BLaER1 treated with 17β-estradiol and CSF1 and Interleukin-3, amounts not matched to agents 10 nM and 100 nM (cell line): ENCODE measurements at regions not wholly inside any gene's neighbourhood (a gene's known extent, or its start where the extent isn't known, plus 50 kb on each side); places are given as distances from the start of the nearest gene placed in this dataset.

Experiments used
- H3K27ac ChIP-seq, 11 experiments: shearing (Covaris generic); formaldehyde crosslinking; 2 replicates each; pipeline ENCODE4 v1.8.1; 2022
- H3K27me3 ChIP-seq, 11 experiments: shearing (Covaris generic); formaldehyde crosslinking; 2 replicates each; pipeline ENCODE4 v1.8.1; 2022
- H3K36me3 ChIP-seq, 11 experiments: shearing (Covaris generic); formaldehyde crosslinking; 2 replicates each; pipeline ENCODE4 v1.8.1; 2022
- H3K4me1 ChIP-seq, 10 experiments: shearing (Covaris generic); formaldehyde crosslinking; 2 replicates each; pipeline ENCODE4 v1.8.1; 2022
- H3K4me2 ChIP-seq, 11 experiments: shearing (Covaris generic); formaldehyde crosslinking; 2 replicates each; pipeline ENCODE4 v1.8.1; 2022
- H3K4me3 ChIP-seq, 10 experiments: shearing (Covaris generic); formaldehyde crosslinking; 2 replicates each; pipeline ENCODE4 v1.8.1; 2022
- H3K9ac ChIP-seq, 11 experiments: shearing (Covaris generic); formaldehyde crosslinking; 2 replicates each; pipeline ENCODE4 v1.8.1; 2022
- H3K9me3 ChIP-seq, 11 experiments: shearing (Covaris generic); formaldehyde crosslinking; replicated peaks in 1 of 11; 2 replicates each; pipeline ENCODE4 v1.8.1; 2022
- H4K20me1 ChIP-seq, 11 experiments: shearing (Covaris generic); formaldehyde crosslinking; 2 replicates each; pipeline ENCODE4 v1.8.1; 2022
- Cebpa-rat ChIP-seq, 11 experiments: shearing (Covaris generic); IDR thresholded peaks; 2 replicates each; pipeline ENCODE4 v1.8.1; 2022

GRCh38 chr18:75612456-75612855 is 185.0 kb upstream of the SMIM21 start:
- no peak overlapping the region for H3K27ac ChIP-seq

GRCh38 chr18:75607701-75608100 is 180.2 kb upstream of the SMIM21 start:
- Histone ChIP-seq H3K27ac (no peak overlapping the region), H3K4me3 (no peak overlapping the region), H3K36me3 (no peaks in the 10 kb centered on the region), H3K9ac (no peak overlapping the region), H3K27me3 (no peaks in the 10 kb centered on the region), H3K4me2 (no peak overlapping the region), H3K4me1 (no peaks in the 10 kb centered on the region), H4K20me1 (no peaks in the 10 kb centered on the region), H3K9me3 (0 out of 22 replicates have a peak, but pooled peaks cover 0 to 3% (median 0%) of the 10 kb centered on the region in 11 experiments)
- no peak for TF ChIP-seq Cebpa-rat (IDR thresholded peaks at IDR 0.05)

More at GRCh38 chr18:75612456-75612855, 185.0 kb upstream of the SMIM21 start:
- H3K9ac ChIP-seq: no peak overlapping the region
- H3K36me3 ChIP-seq: no peaks in the 10 kb centered on the region
- H3K4me2 ChIP-seq: no peak overlapping the region
- no peak overlapping the region for H3K4me3 ChIP-seq
- no peaks in the 10 kb centered on the region for H3K9me3 ChIP-seq
- H3K27me3 ChIP-seq: no peaks in the 10 kb centered on the region
- H4K20me1 ChIP-seq: no peaks in the 10 kb centered on the region
- TF ChIP-seq Cebpa-rat (IDR thresholded peaks at IDR 0.05): no peak
- H3K4me1 ChIP-seq: no peaks in the 10 kb centered on the region

- Histone ChIP-seq H3K4me3 (no peak overlapping the region), H3K4me1 (peaks cover 0 to 6% (median 0%) of the 10 kb centered on the region in 10 experiments; a peak in 3 of 20 replicates), H3K9ac (no peak overlapping the region), H3K4me2 (no peak overlapping the region), H3K36me3 (no peaks in the 10 kb centered on the region), H3K27me3 (no peaks in the 10 kb centered on the region), H3K9me3 (peaks cover 31 to 51% (median 43%) of the 10 kb centered on the region in 11 experiments), H3K27ac (no peak overlapping the region), H4K20me1 (no peaks in the 10 kb centered on the region)
- no peak for TF ChIP-seq Cebpa-rat (IDR thresholded peaks at IDR 0.05)
These were observed 165.0 kb upstream of the SMIM21 start for GRCh38 chr18:75592527-75592926.

- H3K4me2 ChIP-seq: no peak overlapping the region
These were observed 160.9 kb upstream of the SMIM21 start for GRCh38 chr18:75588412-75588811.

GRCh38 chr18:75587131-75587530 is 159.6 kb upstream of the SMIM21 start:
- Histone ChIP-seq H3K27ac (no peak overlapping the region), H3K4me2 (no peak overlapping the region), H3K27me3 (no peaks in the 10 kb centered on the region), H4K20me1 (no peaks in the 10 kb centered on the region), H3K9me3 (peaks cover 8 to 25% (median 18%) of the 10 kb centered on the region in 11 experiments), H3K9ac (no peak overlapping the region), H3K36me3 (no peaks in the 10 kb centered on the region), H3K4me3 (no peak overlapping the region), H3K4me1 (no peaks in the 10 kb centered on the region)
- TF ChIP-seq Cebpa-rat (IDR thresholded peaks at IDR 0.05): no peak

More at GRCh38 chr18:75588412-75588811, 160.9 kb upstream of the SMIM21 start:
- H3K27me3 ChIP-seq: no peaks in the 10 kb centered on the region
- H3K36me3 ChIP-seq: no peaks in the 10 kb centered on the region
- H3K4me1 ChIP-seq: no peaks in the 10 kb centered on the region
- no peak overlapping the region for H3K9ac ChIP-seq
- no peak overlapping the region for H3K27ac ChIP-seq
- H3K4me3 ChIP-seq: no peak overlapping the region
- no peaks in the 10 kb centered on the region for H4K20me1 ChIP-seq
- peaks cover 21 to 38% (median 29%) of the 10 kb centered on the region in 11 experiments for H3K9me3 ChIP-seq
- no peak for TF ChIP-seq Cebpa-rat (IDR thresholded peaks at IDR 0.05)

GRCh38 chr18:75586130-75586889 is 158.8 kb upstream of the SMIM21 start:
- Histone ChIP-seq H3K4me1 (no peaks in the 10 kb centered on the region), H3K27ac (no peak overlapping the region), H3K9me3 (peaks cover 0 to 17% (median 9%) of the 10 kb centered on the region in 11 experiments; a peak in 14 of 22 replicates), H3K9ac (no peak overlapping the region), H3K4me3 (no peak overlapping the region), H3K36me3 (no peaks in the 10 kb centered on the region), H4K20me1 (no peaks in the 10 kb centered on the region), H3K4me2 (no peak overlapping the region), H3K27me3 (no peaks in the 10 kb centered on the region)
- TF ChIP-seq Cebpa-rat (IDR thresholded peaks at IDR 0.05): no peak

GRCh38 chr18:75582940-75583339 is 155.4 kb upstream of the SMIM21 start:
- Histone ChIP-seq H3K9ac (no peak overlapping the region), H3K4me3 (no peak overlapping the region), H3K27ac (no peak overlapping the region), H3K9me3 (no peaks in the 10 kb centered on the region), H3K27me3 (no peaks in the 10 kb centered on the region), H3K4me2 (no peak overlapping the region), H3K36me3 (no peaks in the 10 kb centered on the region), H3K4me1 (no peaks in the 10 kb centered on the region), H4K20me1 (no peaks in the 10 kb centered on the region)
- no peak for TF ChIP-seq Cebpa-rat (IDR thresholded peaks at IDR 0.05)

- no peaks in the 10 kb centered on the region for H3K4me1 ChIP-seq
- no peak overlapping the region for H3K9ac ChIP-seq
- no peak overlapping the region for H3K4me2 ChIP-seq
- H3K9me3 ChIP-seq: no peaks in the 10 kb centered on the region
- H3K27ac ChIP-seq: no peak overlapping the region
- H3K36me3 ChIP-seq: no peaks in the 10 kb centered on the region
- H3K27me3 ChIP-seq: no peaks in the 10 kb centered on the region
- H4K20me1 ChIP-seq: no peaks in the 10 kb centered on the region
- no peak overlapping the region for H3K4me3 ChIP-seq
- TF ChIP-seq Cebpa-rat (IDR thresholded peaks at IDR 0.05): no peak
These were observed 154.9 kb upstream of the SMIM21 start for GRCh38 chr18:75582406-75582821.

GRCh38 chr18:75581336-75582131 is 154.0 kb upstream of the SMIM21 start:
- no peaks in the 10 kb centered on the region for H3K27me3 ChIP-seq
- H3K4me2 ChIP-seq: no peak overlapping the region
- H4K20me1 ChIP-seq: no peaks in the 10 kb centered on the region
- no peak for TF ChIP-seq Cebpa-rat (IDR thresholded peaks at IDR 0.05)
- no peaks in the 10 kb centered on the region for H3K4me1 ChIP-seq
- H3K9ac ChIP-seq: no peak overlapping the region
- no peak overlapping the region for H3K4me3 ChIP-seq
- no peak overlapping the region for H3K27ac ChIP-seq
- H3K36me3 ChIP-seq: no peaks in the 10 kb centered on the region
- no peaks in the 10 kb centered on the region for H3K9me3 ChIP-seq
